Liver (tissue), 8 donors: ENCODE measurements at regions not wholly inside any gene's neighbourhood (a gene's known extent, or its start where the extent isn't known, plus 50 kb on each side); places are given as distances from the start of the nearest gene placed in this dataset.

Experiments
- DNase-seq: peaks from one replicate; pipeline ENCODE4 v3.0.0-alpha.2; 2017; ENCODE audit warnings: low spot score
- H3K27ac ChIP-seq, 2 donors: one replicate each; pipeline ENCODE4 v1.7.0; 2013; ENCODE audit warnings: inconsistent platforms in 2 of 2, low read length in 2 of 2, control low read depth in 1 of 2, low read depth in 1 of 2, mild to moderate bottlenecking in 1 of 2
- H3K27me3 ChIP-seq, 4 donors: one replicate each; pipeline versions ENCODE4 v1.6.1 to v1.7.0; 2013; ENCODE audit warnings: low read length in 3 of 4, inconsistent platforms in 1 of 4, mild to moderate bottlenecking in 1 of 4, moderate library complexity in 1 of 4; ENCODE audit not compliant: control insufficient read depth in 4 of 4, insufficient read depth in 4 of 4
- H3K36me3 ChIP-seq, 4 donors: one replicate each; pipeline versions ENCODE4 v1.6.1 to v1.7.0; 2013; ENCODE audit warnings: low read length in 3 of 4, mild to moderate bottlenecking in 3 of 4, low read depth in 1 of 4, moderate library complexity in 1 of 4; ENCODE audit not compliant: control insufficient read depth in 4 of 4, insufficient read depth in 3 of 4
- H3K4me1 ChIP-seq, 4 donors: one replicate each; pipeline versions ENCODE4 v1.6.1 to v1.7.0; 2013; ENCODE audit warnings: low read length in 3 of 4, mild to moderate bottlenecking in 3 of 4, moderate library complexity in 1 of 4; ENCODE audit not compliant: control insufficient read depth in 4 of 4, insufficient read depth in 4 of 4
- H3K4me3 ChIP-seq, 3 donors: one replicate each; pipeline versions ENCODE4 v1.6.1 to v1.7.0; 2013; ENCODE audit warnings: low read length in 3 of 3, control low read depth in 1 of 3, low read depth in 1 of 3, mild to moderate bottlenecking in 1 of 3
- H3K9ac ChIP-seq, 2 donors: one replicate each; pipeline ENCODE4 v1.7.0; 2013; ENCODE audit warnings: low read length in 2 of 2, mild to moderate bottlenecking in 2 of 2, moderate library complexity in 2 of 2, control low read depth in 1 of 2, low read depth in 1 of 2
- H3K9me3 ChIP-seq, 4 donors: one replicate each; pipeline versions ENCODE4 v1.6.1 to v1.7.0; 2013; ENCODE audit warnings: low read length in 3 of 4; ENCODE audit not compliant: control insufficient read depth in 4 of 4
- EGR1 ChIP-seq, 2 donors: IDR thresholded peaks; 2 replicates each; pipeline ENCODE4 v1.6.1; 2016 to 2018; ENCODE audit warnings: antibody characterized with exemption in 2 of 2, low read depth in 2 of 2
- FOXA1 ChIP-seq: IDR thresholded peaks from 2 replicates; pipeline ENCODE4 v1.6.1; 2016; ENCODE audit warnings: antibody characterized with exemption
- FOXA2 ChIP-seq: IDR thresholded peaks from 2 replicates; pipeline ENCODE4 v1.6.1; 2016; ENCODE audit warnings: antibody characterized with exemption
- GABPA ChIP-seq, 2 donors: IDR thresholded peaks in 1 of 2; conservative IDR thresholded peaks in 1 of 2; 2 replicates each; pipeline ENCODE4 v1.6.1; 2016; ENCODE audit warnings: antibody characterized with exemption in 2 of 2, mild to moderate bottlenecking in 1 of 2, moderate library complexity in 1 of 2
- HNF4A ChIP-seq, 2 donors: conservative IDR thresholded peaks; 2 replicates each; pipeline ENCODE4 v1.6.1; 2016; ENCODE audit warnings: antibody characterized with exemption in 2 of 2, mild to moderate bottlenecking in 2 of 2
- HNF4G ChIP-seq: IDR thresholded peaks from 2 replicates; pipeline ENCODE4 v1.6.1; 2016; ENCODE audit warnings: antibody characterized with exemption
- JUND ChIP-seq, 2 donors: IDR thresholded peaks; 2 replicates each; pipeline ENCODE4 v1.6.1; 2016; ENCODE audit warnings: antibody characterized with exemption in 2 of 2
- NR2F2 ChIP-seq: IDR thresholded peaks from 2 replicates; pipeline ENCODE4 v1.6.1; 2016; ENCODE audit warnings: antibody characterized with exemption
- RAD21 ChIP-seq, 2 donors: IDR thresholded peaks; 2 replicates each; pipeline ENCODE4 v1.6.1; 2016; ENCODE audit warnings: antibody characterized with exemption in 2 of 2, mild to moderate bottlenecking in 2 of 2
- RXRA ChIP-seq, 2 donors: IDR thresholded peaks; 2 replicates each; pipeline ENCODE4 v1.6.1; 2017 to 2018; ENCODE audit warnings: antibody characterized with exemption in 2 of 2, mild to moderate bottlenecking in 1 of 2
- SP1 ChIP-seq: IDR thresholded peaks from 2 replicates; pipeline ENCODE4 v1.6.1; 2018; ENCODE audit warnings: antibody characterized with exemption, mild to moderate bottlenecking
- TAF1 ChIP-seq: conservative IDR thresholded peaks from 2 replicates; pipeline ENCODE4 v1.6.1; 2016; ENCODE audit warnings: antibody characterized with exemption, mild to moderate bottlenecking
- YY1 ChIP-seq: IDR thresholded peaks from 2 replicates; pipeline ENCODE4 v1.6.1; 2016; ENCODE audit warnings: antibody characterized with exemption, mild to moderate bottlenecking
- WGBS: extraction: QIAGEN DNeasy Blood & Tissue Kit; methylation state at CpG from one replicate; pipeline ENCODE4 v1.1.7; 2013; 5-methylcytosine and 5-hydroxymethylcytosine counted together
- TF ChIP-seq, protein P1 (sequence below): IDR thresholded peaks from 2 replicates; pipeline ENCODE4 v1.6.1; 2016; ENCODE audit warnings: antibody characterized with exemption
- TF ChIP-seq, protein P2 (sequence below): IDR thresholded peaks from 2 replicates; pipeline ENCODE4 v1.6.1; 2016; ENCODE audit warnings: antibody characterized with exemption, mild to moderate bottlenecking
- TF ChIP-seq, protein P3 (sequence below): fragments of 150-350 bp; IDR thresholded peaks from 2 replicates; pipeline ENCODE4 v1.5.1; 2017; ENCODE audit warnings: improper control_type of control experiment, low read depth, low read length; ENCODE audit not compliant: missing input control
- TF ChIP-seq, protein P4 (sequence below): IDR thresholded peaks from 2 replicates; pipeline ENCODE4 v1.6.1; 2016; ENCODE audit warnings: antibody characterized with exemption
- TF ChIP-seq, protein P5 (sequence below): IDR thresholded peaks from 2 replicates; pipeline ENCODE4 v1.6.1; 2016; ENCODE audit warnings: antibody characterized with exemption
- donor health status: healthy.
- donor health status: healthy.
- donor health status: healthy.
- donor health status: healthy.
- donor health status: healthy.

DNA sequence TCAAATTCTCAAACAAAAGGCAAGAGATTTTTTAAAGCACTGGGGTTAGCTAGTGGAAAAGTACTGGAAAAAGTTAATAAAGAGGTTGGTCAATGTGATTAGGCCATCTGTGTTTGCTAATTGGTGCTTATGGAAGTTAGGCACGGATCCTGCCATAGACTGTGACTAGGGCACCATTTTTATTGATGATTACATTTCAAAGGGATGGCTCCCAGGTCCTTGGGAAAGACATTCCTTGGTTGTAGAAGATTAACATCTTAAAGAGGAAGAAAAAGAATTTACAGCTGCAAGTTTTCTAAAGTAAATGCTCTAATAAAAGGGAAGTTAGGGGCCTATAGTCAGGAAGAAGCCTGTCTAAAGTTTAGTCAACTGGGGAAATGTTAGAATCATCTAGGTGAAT lies 1183.3 kb downstream of the DTWD2 start:
- Histone ChIP-seq H3K4me3 (no peak overlapping the region), H3K36me3 (no peaks in the 10 kb centered on the region), H3K9ac (no peak overlapping the region), H3K9me3 (peaks cover 0 to 3% (median 0%) of the 10 kb centered on the region in 4 donors), H3K27me3 (no peaks in the 10 kb centered on the region), H3K4me1 (no peaks in the 10 kb centered on the region), H3K27ac (no peak overlapping the region)
- TF ChIP-seq RAD21 (IDR thresholded peaks at IDR 0.05) (no peak), YY1 (no peak)
- TF ChIP-seq, protein P1, sequence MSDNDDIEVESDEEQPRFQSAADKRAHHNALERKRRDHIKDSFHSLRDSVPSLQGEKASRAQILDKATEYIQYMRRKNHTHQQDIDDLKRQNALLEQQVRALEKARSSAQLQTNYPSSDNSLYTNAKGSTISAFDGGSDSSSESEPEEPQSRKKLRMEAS: no peak
- TF ChIP-seq, protein P2, sequence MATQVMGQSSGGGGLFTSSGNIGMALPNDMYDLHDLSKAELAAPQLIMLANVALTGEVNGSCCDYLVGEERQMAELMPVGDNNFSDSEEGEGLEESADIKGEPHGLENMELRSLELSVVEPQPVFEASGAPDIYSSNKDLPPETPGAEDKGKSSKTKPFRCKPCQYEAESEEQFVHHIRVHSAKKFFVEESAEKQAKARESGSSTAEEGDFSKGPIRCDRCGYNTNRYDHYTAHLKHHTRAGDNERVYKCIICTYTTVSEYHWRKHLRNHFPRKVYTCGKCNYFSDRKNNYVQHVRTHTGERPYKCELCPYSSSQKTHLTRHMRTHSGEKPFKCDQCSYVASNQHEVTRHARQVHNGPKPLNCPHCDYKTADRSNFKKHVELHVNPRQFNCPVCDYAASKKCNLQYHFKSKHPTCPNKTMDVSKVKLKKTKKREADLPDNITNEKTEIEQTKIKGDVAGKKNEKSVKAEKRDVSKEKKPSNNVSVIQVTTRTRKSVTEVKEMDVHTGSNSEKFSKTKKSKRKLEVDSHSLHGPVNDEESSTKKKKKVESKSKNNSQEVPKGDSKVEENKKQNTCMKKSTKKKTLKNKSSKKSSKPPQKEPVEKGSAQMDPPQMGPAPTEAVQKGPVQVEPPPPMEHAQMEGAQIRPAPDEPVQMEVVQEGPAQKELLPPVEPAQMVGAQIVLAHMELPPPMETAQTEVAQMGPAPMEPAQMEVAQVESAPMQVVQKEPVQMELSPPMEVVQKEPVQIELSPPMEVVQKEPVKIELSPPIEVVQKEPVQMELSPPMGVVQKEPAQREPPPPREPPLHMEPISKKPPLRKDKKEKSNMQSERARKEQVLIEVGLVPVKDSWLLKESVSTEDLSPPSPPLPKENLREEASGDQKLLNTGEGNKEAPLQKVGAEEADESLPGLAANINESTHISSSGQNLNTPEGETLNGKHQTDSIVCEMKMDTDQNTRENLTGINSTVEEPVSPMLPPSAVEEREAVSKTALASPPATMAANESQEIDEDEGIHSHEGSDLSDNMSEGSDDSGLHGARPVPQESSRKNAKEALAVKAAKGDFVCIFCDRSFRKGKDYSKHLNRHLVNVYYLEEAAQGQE: no peak
- DNase-seq: no peak
- 47% methylated on average over 1 of the region's 1 CpG for WGBS

DNA sequence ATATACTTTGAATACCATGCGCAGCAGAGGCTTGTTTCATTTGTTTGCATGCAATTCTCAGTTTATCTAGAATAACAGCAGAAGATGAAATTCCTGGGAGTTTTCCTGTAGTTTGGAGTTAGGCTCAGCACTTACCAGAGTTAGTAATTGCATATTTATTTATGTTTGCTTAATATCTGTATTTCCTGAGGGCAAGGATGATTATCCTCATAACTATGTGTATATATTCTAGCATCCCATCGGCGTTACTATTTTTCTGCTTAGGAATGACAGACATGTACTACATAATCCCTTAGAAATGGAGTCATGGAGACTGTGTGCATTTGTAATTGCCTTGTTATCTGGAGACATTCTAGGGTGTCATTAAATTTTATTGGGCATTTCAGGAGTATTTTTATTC lies 1184.8 kb downstream of the DTWD2 start:
- TF ChIP-seq JUND (IDR thresholded peaks at IDR 0.05): no peak
- TF ChIP-seq, protein P3, sequence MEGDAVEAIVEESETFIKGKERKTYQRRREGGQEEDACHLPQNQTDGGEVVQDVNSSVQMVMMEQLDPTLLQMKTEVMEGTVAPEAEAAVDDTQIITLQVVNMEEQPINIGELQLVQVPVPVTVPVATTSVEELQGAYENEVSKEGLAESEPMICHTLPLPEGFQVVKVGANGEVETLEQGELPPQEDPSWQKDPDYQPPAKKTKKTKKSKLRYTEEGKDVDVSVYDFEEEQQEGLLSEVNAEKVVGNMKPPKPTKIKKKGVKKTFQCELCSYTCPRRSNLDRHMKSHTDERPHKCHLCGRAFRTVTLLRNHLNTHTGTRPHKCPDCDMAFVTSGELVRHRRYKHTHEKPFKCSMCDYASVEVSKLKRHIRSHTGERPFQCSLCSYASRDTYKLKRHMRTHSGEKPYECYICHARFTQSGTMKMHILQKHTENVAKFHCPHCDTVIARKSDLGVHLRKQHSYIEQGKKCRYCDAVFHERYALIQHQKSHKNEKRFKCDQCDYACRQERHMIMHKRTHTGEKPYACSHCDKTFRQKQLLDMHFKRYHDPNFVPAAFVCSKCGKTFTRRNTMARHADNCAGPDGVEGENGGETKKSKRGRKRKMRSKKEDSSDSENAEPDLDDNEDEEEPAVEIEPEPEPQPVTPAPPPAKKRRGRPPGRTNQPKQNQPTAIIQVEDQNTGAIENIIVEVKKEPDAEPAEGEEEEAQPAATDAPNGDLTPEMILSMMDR: no peak
- TF ChIP-seq RXRA (IDR thresholded peaks at IDR 0.05): no peak
- TF ChIP-seq HNF4G: no peak
- TF ChIP-seq, protein P1: no peak
- TF ChIP-seq NR2F2: no peak
- TF ChIP-seq TAF1: no peak
- no peak for TF ChIP-seq RAD21 (IDR thresholded peaks at IDR 0.05)
- TF ChIP-seq GABPA (IDR thresholded peaks at IDR 0.05 in 1 of 2, conservative IDR thresholded peaks at IDR 0.05 in 1 of 2): no peak
- no peak for TF ChIP-seq FOXA1
- TF ChIP-seq, protein P4, sequence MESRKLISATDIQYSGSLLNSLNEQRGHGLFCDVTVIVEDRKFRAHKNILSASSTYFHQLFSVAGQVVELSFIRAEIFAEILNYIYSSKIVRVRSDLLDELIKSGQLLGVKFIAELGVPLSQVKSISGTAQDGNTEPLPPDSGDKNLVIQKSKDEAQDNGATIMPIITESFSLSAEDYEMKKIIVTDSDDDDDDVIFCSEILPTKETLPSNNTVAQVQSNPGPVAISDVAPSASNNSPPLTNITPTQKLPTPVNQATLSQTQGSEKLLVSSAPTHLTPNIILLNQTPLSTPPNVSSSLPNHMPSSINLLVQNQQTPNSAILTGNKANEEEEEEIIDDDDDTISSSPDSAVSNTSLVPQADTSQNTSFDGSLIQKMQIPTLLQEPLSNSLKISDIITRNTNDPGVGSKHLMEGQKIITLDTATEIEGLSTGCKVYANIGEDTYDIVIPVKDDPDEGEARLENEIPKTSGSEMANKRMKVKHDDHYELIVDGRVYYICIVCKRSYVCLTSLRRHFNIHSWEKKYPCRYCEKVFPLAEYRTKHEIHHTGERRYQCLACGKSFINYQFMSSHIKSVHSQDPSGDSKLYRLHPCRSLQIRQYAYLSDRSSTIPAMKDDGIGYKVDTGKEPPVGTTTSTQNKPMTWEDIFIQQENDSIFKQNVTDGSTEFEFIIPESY: no peak
- no peak for TF ChIP-seq YY1
- TF ChIP-seq, protein P2: no peak
- no peak for TF ChIP-seq FOXA2
- no peak for TF ChIP-seq EGR1 (IDR thresholded peaks at IDR 0.05; ENCODE audit: low read depth in 2 of 2)
- TF ChIP-seq, protein P5, sequence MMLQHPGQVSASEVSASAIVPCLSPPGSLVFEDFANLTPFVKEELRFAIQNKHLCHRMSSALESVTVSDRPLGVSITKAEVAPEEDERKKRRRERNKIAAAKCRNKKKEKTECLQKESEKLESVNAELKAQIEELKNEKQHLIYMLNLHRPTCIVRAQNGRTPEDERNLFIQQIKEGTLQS: no peak
- TF ChIP-seq HNF4A (conservative IDR thresholded peaks at IDR 0.05): no peak
- no peak for TF ChIP-seq SP1
- Histone ChIP-seq H3K4me1 (no peaks in the 10 kb centered on the region), H3K9ac (no peak overlapping the region), H3K27ac (no peak overlapping the region), H3K9me3 (peaks cover 0 to 3% (median 0%) of the 10 kb centered on the region in 4 donors), H3K27me3 (no peaks in the 10 kb centered on the region), H3K4me3 (no peak overlapping the region), H3K36me3 (no peaks in the 10 kb centered on the region)
- WGBS: 70% methylated on average over 3 of the region's 3 CpGs
- no peak for DNase-seq
